ENCODE measurements at regions not wholly inside any gene's neighbourhood (a gene's known extent, or its start where the extent isn't known, plus 50 kb on each side); places are given as distances from the start of the nearest gene placed in this dataset.

DNA sequence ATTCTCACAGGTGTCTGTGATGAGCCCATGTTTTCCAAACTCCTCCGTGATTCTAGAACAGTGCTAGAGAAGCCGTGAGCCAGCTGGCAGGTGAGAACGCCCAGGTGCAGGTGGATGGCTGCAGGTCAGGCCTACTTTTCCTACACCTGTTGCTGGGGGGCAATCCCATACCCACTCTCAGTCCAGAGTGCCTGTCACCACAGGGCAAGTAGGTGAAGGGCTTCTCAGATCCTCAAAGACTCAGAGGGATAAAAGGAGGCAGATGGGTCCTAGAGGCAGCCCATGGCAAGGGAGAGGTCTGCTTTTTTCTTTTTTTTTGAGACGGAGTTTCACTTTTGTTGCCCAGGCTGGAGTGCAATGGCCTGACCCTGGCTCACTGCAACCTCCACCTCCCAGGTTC, 50.7 kb upstream of the H6PD start:
- ATAC-seq: no peak
- TF ChIP-seq ESRRG (CRISPR knock-in tag; IDR thresholded peaks at IDR 0.05): no peak
- TF ChIP-seq TCF4 (CRISPR knock-in tag; IDR thresholded peaks at IDR 0.05; ENCODE audit: borderline replicate concordance): no peak
- no peak for TF ChIP-seq ZNF565 (CRISPR knock-in tag; conservative IDR thresholded peaks at IDR 0.05; ENCODE audit: low read depth)
- TF ChIP-seq SNAI2 (CRISPR knock-in tag; IDR thresholded peaks at IDR 0.05): no peak
- TF ChIP-seq, protein P1, sequence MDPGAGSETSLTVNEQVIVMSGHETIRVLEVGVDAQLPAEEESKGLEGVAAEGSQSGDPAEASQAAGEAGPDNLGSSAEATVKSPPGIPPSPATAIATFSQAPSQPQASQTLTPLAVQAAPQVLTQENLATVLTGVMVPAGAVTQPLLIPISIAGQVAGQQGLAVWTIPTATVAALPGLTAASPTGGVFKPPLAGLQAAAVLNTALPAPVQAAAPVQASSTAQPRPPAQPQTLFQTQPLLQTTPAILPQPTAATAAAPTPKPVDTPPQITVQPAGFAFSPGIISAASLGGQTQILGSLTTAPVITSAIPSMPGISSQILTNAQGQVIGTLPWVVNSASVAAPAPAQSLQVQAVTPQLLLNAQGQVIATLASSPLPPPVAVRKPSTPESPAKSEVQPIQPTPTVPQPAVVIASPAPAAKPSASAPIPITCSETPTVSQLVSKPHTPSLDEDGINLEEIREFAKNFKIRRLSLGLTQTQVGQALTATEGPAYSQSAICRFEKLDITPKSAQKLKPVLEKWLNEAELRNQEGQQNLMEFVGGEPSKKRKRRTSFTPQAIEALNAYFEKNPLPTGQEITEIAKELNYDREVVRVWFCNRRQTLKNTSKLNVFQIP (CRISPR knock-in tag; IDR thresholded peaks at IDR 0.05; ENCODE audit: borderline replicate concordance, low read depth): no peak
- TF ChIP-seq ZNF8 (CRISPR knock-in tag; IDR thresholded peaks at IDR 0.05): no peak
- TF ChIP-seq, protein P2, sequence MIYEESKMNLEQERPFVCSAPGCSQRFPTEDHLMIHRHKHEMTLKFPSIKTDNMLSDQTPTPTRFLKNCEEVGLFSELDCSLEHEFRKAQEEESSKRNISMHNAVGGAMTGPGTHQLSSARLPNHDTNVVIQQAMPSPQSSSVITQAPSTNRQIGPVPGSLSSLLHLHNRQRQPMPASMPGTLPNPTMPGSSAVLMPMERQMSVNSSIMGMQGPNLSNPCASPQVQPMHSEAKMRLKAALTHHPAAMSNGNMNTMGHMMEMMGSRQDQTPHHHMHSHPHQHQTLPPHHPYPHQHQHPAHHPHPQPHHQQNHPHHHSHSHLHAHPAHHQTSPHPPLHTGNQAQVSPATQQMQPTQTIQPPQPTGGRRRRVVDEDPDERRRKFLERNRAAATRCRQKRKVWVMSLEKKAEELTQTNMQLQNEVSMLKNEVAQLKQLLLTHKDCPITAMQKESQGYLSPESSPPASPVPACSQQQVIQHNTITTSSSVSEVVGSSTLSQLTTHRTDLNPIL (CRISPR knock-in tag; IDR thresholded peaks at IDR 0.05; ENCODE audit: low read depth): no peak
- TF ChIP-seq, protein P3, sequence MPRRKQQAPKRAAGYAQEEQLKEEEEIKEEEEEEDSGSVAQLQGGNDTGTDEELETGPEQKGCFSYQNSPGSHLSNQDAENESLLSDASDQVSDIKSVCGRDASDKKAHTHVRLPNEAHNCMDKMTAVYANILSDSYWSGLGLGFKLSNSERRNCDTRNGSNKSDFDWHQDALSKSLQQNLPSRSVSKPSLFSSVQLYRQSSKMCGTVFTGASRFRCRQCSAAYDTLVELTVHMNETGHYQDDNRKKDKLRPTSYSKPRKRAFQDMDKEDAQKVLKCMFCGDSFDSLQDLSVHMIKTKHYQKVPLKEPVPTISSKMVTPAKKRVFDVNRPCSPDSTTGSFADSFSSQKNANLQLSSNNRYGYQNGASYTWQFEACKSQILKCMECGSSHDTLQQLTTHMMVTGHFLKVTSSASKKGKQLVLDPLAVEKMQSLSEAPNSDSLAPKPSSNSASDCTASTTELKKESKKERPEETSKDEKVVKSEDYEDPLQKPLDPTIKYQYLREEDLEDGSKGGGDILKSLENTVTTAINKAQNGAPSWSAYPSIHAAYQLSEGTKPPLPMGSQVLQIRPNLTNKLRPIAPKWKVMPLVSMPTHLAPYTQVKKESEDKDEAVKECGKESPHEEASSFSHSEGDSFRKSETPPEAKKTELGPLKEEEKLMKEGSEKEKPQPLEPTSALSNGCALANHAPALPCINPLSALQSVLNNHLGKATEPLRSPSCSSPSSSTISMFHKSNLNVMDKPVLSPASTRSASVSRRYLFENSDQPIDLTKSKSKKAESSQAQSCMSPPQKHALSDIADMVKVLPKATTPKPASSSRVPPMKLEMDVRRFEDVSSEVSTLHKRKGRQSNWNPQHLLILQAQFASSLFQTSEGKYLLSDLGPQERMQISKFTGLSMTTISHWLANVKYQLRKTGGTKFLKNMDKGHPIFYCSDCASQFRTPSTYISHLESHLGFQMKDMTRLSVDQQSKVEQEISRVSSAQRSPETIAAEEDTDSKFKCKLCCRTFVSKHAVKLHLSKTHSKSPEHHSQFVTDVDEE (CRISPR knock-in tag; IDR thresholded peaks at IDR 0.05): no peak
- no peak for TF ChIP-seq BACH2 (CRISPR knock-in tag; IDR thresholded peaks at IDR 0.05; ENCODE audit: borderline replicate concordance)
- TF ChIP-seq CSDC2 (CRISPR knock-in tag; IDR thresholded peaks at IDR 0.05): no peak

DNA sequence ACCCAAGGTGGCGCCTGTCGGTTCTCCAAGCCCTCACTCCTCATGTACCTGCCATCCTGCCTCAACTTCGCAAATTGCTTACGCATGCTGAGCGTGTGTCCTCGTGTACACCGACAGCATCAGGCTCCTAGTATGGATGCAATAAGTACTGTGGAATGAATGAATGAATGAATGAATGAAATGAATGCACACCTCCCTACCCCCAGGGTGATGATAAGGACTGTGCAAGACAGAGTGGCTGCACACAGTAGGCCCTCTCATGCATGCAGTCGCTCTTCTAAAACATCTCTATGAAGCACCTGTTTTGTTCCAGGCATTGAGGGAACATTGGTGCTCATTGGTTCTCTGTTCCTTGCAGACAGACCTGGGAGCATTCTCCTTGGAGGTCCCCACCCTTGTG, 49.8 kb upstream of the H6PD start:
- no peak for ATAC-seq
- TF ChIP-seq BACH2 (CRISPR knock-in tag; IDR thresholded peaks at IDR 0.05; ENCODE audit: borderline replicate concordance) (no peak), RARB (CRISPR knock-in tag; IDR thresholded peaks at IDR 0.05) (no peak)
